ENCODE measurements at regions not wholly inside any gene's neighbourhood (a gene's known extent, or its start where the extent isn't known, plus 50 kb on each side); places are given as distances from the start of the nearest gene placed in this dataset.

- TF ChIP-seq CTCF (IDR thresholded peaks at IDR 0.05; ENCODE audit: insufficient read depth, low read length) (no peak), POLR2AphosphoS5 (IDR thresholded peaks at IDR 0.05; ENCODE audit: low read depth) (no peak)
Observed at GRCh38 chr14:35231207-35231760, 60.9 kb upstream of the PSMA6 start.

Measured in HL-60 (cell line).